HG03175 (cell line): ENCODE measurements at regions not wholly inside any gene's neighbourhood (a gene's known extent, or its start where the extent isn't known, plus 50 kb on each side); places are given as distances from the start of the nearest gene placed in this dataset.
A peak's percentile ranks its signal among the peaks of the same experiment; 100 is the strongest.

ENCODE experiments used
- ATAC-seq: cut with Tn5 transposase; IDR thresholded peaks from one replicate; pipeline ENCODE4 v1.9.1; 2021; ENCODE audit warnings: mild to moderate bottlenecking, moderate library complexity; ENCODE audit not compliant: unreplicated experiment

GRCh38 chr2:143965493-143966164 lies 554.3 kb downstream of the ZEB2 start:
- no peak for ATAC-seq

- ATAC-seq, result no peak
Observed at GRCh38 chr2:143964891-143965290, 555.0 kb downstream of the ZEB2 start.

- ATAC-seq, result no peak
Observed at GRCh38 chr2:143960177-143960576, 559.7 kb downstream of the ZEB2 start.

- no peak for ATAC-seq
Observed at GRCh38 chr2:143957321-143957720, 562.6 kb downstream of the ZEB2 start.

- ATAC-seq, result no peak
Observed at GRCh38 chr2:143955401-143956065, 564.4 kb downstream of the ZEB2 start.

- ATAC-seq, result no peak
Observed at GRCh38 chr2:143954844-143955243, 565.1 kb downstream of the ZEB2 start.

GRCh38 chr2:143954186-143954585 lies 565.7 kb downstream of the ZEB2 start:
- ATAC-seq, result no peak

GRCh38 chr2:143953451-143954030 lies 566.4 kb downstream of the ZEB2 start:
- ATAC-seq, result no peak

GRCh38 chr2:143952536-143952935 lies 567.4 kb downstream of the ZEB2 start:
- ATAC-seq, result no peak

GRCh38 chr2:143950704-143951103 lies 569.2 kb downstream of the ZEB2 start:
- ATAC-seq, result no peak

GRCh38 chr2:143949121-143949848 lies 570.6 kb downstream of the ZEB2 start:
- no peak for ATAC-seq

GRCh38 chr2:143948710-143949109 lies 571.2 kb downstream of the ZEB2 start:
- ATAC-seq, result no peak

- ATAC-seq, result no peak
Observed at GRCh38 chr2:143946436-143947391, 573.2 kb downstream of the ZEB2 start.

GRCh38 chr2:143942486-143942885 lies 577.4 kb downstream of the ZEB2 start:
- ATAC-seq, result no peak

GRCh38 chr2:143940720-143941119 lies 579.2 kb downstream of the ZEB2 start:
- no peak for ATAC-seq

- no peak for ATAC-seq
Observed at GRCh38 chr2:143939626-143940330, 580.1 kb downstream of the ZEB2 start.

GRCh38 chr2:143937723-143938350 lies 582.1 kb downstream of the ZEB2 start:
- ATAC-seq, result no peak

GRCh38 chr2:143936848-143937722 lies 582.8 kb downstream of the ZEB2 start:
- peak; percentile 75 for ATAC-seq

GRCh38 chr2:143936538-143936847 lies 583.4 kb downstream of the ZEB2 start:
- no peak for ATAC-seq
